Fibroblast of villous mesenchyme (primary cell): ENCODE measurements at regions not wholly inside any gene's neighbourhood (a gene's known extent, or its start where the extent isn't known, plus 50 kb on each side); places are given as distances from the start of the nearest gene placed in this dataset.

ENCODE experiments used
- DNase-seq: peaks from one replicate; pipeline ENCODE4 v3.0.0-alpha.2; 2010; ENCODE audit warnings: low read depth
- H3K4me3 ChIP-seq: 2 replicates; pipeline ENCODE4 v1.5.1; 2011; ENCODE audit warnings: low read depth, mild to moderate bottlenecking, low read length
- TF ChIP-seq, protein P1 (sequence below): IDR thresholded peaks from 2 replicates; pipeline ENCODE4 v1.5.1; 2012; ENCODE audit warnings: low read depth, mild to moderate bottlenecking, low read length; ENCODE audit not compliant: insufficient read depth

DNA sequence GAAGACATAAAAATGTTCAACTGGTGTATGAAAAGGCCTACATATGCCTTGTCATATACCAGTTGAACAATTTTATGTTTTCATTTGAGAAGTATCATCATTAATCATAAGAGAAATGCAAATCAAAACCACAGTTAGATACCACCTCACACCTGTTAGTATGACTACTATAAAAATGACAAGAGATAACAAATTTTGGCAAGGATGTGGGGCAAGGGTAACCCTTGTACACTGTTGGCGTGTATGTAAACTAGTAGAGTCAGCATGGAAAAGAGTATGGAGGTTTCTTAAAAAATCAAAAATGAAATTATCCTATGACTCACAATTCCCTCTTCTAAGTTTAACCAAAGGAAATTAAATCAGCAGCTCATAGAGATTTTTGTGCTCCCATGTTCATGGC lies 250.4 kb upstream of the ST8SIA4 start:
- no peak overlapping the region for H3K4me3 ChIP-seq
- TF ChIP-seq, protein P1, sequence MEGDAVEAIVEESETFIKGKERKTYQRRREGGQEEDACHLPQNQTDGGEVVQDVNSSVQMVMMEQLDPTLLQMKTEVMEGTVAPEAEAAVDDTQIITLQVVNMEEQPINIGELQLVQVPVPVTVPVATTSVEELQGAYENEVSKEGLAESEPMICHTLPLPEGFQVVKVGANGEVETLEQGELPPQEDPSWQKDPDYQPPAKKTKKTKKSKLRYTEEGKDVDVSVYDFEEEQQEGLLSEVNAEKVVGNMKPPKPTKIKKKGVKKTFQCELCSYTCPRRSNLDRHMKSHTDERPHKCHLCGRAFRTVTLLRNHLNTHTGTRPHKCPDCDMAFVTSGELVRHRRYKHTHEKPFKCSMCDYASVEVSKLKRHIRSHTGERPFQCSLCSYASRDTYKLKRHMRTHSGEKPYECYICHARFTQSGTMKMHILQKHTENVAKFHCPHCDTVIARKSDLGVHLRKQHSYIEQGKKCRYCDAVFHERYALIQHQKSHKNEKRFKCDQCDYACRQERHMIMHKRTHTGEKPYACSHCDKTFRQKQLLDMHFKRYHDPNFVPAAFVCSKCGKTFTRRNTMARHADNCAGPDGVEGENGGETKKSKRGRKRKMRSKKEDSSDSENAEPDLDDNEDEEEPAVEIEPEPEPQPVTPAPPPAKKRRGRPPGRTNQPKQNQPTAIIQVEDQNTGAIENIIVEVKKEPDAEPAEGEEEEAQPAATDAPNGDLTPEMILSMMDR = no peak
- DNase-seq = no peak

DNA sequence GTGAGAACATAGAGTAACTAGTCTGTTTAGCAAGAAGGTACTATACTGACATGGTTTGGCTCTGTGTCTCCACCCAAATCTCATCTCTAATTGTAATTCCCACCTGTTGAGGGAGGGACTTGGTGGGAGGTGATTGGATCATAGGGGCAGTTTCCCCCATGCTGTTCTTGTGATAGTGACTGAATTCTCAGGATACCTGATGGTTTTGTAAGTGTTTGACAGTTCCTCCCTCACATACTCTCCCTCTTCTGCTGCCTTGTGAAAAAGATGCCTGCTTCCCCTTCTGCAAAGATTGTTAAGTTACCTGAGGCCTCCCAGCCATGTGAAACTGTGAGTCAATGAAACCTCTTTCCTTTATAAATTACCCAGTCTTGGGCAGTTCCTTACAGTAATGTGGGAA lies 240.4 kb upstream of the ST8SIA4 start:
- H3K4me3 ChIP-seq = no peak overlapping the region
- DNase-seq = no peak
- TF ChIP-seq, protein P1 = no peak

DNA sequence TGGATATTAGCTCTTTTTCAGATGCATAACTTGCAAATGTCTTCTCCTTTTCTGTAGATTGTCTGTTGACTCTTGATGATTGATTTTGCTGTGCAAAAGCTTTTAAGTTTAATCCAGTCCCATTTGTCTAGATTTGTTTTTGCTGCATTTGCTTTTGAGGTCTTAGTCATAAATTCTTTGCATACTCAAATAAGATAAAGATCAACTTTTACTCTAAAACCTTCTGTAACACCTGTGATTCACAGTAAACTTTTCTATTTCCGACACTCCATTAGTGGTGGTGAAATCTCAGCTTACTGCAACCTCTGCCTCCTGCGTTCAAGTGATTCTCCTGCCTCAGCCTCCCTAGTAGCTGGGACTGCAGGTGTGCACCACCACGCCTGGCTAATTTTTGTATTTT lies 239.0 kb upstream of the ST8SIA4 start:
- TF ChIP-seq, protein P1 = no peak
- no peak overlapping the region for H3K4me3 ChIP-seq
- no peak for DNase-seq

DNA sequence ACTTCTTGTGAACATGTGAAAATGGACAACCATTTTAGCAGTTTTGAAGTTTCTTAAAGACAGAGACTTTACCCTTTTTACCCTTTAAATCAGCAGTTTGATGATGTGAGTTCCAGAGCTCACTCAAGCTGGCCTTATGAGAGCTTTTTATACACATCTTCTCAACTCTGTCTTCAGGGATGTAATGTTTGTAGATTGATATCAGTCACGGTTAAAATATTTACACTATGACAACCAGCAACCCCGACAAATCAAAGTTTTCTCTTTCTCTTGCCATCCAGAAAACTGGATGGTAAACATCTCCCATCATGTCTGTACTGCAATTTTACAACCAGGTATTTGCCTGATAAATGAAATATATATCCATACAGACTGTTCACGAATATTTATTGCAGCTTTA lies 233.4 kb upstream of the ST8SIA4 start:
- TF ChIP-seq, protein P1 = no peak
- H3K4me3 ChIP-seq = no peak overlapping the region
- no peak for DNase-seq

DNA sequence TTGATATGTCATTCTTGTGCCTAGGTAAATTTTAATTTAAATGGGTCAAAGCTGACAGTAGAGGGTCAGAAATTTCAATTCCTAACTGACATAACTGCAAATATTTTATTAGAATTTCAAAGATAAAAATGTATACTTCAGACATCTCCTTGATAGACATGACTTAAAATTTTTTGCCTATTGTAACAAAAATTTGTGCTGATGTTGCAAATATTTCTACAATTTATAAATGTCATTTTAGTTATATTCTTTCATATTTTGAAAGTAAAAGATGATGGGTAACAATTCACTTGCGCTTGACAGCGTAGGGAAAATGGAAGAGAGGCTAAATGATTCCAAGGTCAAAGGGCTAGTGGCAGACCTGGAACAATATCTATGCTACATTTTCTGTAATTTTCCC lies 220.3 kb upstream of the ST8SIA4 start:
- H3K4me3 ChIP-seq = no peak overlapping the region
- no peak for DNase-seq
- TF ChIP-seq, protein P1 = no peak

DNA sequence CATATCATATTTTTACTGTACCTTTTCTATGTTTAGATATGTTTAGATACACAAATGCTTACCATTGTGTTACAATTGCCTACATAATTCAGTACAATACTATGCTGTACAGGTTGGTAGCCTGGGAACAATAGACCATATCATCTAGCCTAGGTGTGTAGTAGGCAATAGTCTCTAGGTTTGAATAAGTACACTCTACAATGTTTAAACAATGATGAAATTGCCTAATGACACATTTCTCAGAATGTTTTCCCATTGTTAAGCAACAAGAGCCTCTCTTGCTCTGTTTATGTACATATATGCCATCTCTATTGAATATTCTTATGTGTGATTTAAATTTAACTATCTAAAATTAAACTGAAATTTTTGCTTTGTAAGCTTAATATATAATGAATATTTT lies 209.6 kb upstream of the ST8SIA4 start:
- no peak for DNase-seq
- TF ChIP-seq, protein P1 = no peak
- H3K4me3 ChIP-seq = no peak overlapping the region

DNA sequence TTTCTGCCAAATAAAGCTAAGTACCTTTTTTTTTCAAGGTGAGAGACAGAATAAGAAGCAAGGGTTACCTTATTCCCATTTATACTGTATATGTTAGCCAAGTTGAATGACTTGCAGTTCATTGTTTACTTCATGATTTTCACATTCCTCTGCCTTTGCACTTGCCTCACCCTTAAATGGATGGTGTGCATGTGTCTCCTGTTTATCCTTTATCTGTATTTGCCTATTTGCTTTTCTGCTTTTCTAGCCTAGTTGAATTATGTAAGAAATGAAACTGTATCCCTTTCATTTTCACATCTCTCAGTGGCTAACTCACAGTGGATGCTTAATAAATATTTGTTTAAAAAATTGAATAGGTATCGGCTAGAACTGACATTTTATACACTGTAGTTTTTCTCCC lies 200.8 kb upstream of the ST8SIA4 start:
- no peak for DNase-seq
- TF ChIP-seq, protein P1 = no peak
- H3K4me3 ChIP-seq = no peak overlapping the region
